Activated T-helper 1 cell treated with anti-CD3 and anti-CD28 coated beads, Interleukin-2, amount 50 U/mL, for 16 hours (primary cell): ENCODE measurements at regions not wholly inside any gene's neighbourhood (a gene's known extent, or its start where the extent isn't known, plus 50 kb on each side); places are given as distances from the start of the nearest gene placed in this dataset.
"Not testable (repeated sequence)": the region's sequence is repeated elsewhere in the genome, so short reads cannot be mapped to it uniquely, and the experiment has no call there.

Experiments used
- DNase-seq, 2 donors: peaks; one replicate each; pipeline ENCODE4 v3.0.0-alpha.2; 2020; ENCODE audit warnings: low read depth in 1 of 2, low spot score in 1 of 2

GRCh38 chr5:7202846-7203245 is 193.1 kb upstream of the ADCY2 start:
- DNase-seq: no peak

DNA sequence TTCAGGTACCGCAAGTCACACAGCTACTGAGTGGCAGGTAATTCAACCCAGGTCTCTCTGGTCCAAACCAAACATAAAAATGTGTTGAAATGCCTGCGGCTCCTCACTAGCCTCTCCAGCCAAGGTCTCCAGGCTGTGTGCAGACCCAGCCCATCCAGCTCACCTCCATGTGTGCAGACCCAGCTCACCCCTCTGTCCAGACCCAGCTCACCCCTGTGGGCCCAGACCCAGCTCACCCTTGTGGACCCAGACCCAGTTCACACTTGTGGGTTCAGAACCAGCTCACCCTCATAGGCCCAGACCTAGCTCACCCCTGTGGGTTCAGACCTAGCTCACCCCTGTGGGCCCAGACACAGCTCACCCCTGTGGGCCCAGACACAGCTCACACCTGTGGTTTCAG is 188.0 kb upstream of the ADCY2 start:
- DNase-seq: no peak

DNA sequence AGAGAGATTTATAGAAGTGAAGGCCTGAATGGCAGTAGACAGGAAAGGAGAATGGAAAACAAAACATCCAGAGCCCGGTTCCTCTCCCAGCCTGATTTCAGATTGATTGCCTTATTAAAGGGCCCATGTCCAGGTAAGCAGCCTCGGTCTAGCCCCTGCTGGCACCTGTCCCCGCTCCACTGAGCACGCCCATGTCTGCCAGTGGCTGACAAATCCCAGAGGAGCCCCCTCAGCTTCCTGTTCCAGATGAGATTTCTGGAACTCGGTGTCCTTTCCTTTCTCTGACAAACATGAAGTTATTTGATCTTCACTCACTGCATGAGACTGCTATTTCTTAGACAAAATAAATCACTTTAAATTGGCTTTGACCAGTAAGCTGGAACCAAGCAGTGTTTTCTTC is 187.0 kb upstream of the ADCY2 start:
- no peak for DNase-seq

DNA sequence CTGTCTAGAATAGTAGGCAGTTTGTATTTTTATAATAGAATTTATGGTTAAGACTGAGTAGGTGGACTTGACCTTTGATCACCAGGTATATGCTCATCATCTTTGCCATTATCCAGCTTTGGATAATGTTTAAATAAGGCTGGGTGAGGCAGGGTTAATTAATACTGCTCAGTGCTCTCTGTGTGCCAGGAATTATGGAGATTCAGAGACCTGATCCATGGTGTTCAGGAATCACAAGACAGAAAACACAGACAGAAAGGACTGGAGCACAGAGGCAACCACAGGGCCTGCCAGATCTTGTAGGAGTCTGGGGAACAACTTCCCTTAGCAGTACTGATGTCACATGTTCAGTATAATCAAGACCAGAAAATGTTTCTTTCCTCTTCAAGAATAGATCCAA is 186.3 kb upstream of the ADCY2 start:
- DNase-seq: no peak

GRCh38 chr5:7210549-7210948 is 185.4 kb upstream of the ADCY2 start:
- DNase-seq: no peak

GRCh38 chr5:7213525-7213924 is 182.4 kb upstream of the ADCY2 start:
- no peak for DNase-seq

DNA sequence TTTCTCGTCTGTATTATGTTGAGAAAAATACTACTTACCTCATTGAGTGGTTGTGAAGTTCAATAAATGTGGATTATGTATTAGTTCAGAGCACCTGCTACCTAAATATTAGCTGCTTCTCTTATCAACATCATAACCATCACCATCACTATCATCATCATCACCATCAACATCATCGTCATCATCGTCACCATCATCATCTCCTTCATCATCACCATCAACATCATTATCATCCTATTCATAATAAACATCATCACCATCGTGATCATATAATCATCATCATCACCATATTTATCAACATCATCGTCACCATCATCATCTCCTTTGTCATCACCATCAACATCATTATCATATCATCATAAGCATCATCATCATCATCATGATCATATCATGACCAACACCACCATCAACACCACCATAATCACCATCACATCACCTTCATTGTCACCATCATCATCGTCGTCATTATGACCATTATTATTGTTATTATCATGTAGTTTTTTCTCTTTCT is 181.0 kb upstream of the ADCY2 start:
- DNase-seq: no peak

DNA sequence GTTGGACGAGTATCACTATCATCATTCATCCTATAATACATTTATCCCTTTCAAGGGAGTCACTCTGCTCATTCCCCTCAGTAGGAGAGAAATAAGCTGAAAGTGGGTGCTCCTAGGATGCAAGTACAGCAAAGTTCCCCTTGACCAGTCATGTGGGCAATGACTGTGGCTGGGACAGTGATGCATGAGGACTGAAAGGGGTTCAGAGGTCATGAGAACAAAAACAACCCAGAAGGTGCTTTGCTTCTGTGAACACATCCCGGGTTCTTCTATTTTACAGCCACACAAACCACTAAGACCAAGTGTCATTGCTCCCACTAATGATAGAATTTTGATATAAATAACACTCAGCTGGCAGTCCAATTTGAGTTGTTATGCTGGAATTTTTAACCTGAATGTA is 177.8 kb upstream of the ADCY2 start:
- no peak for DNase-seq

- no peak for DNase-seq
These were observed 175.8 kb upstream of the ADCY2 start for GRCh38 chr5:7220156-7220555.

DNA sequence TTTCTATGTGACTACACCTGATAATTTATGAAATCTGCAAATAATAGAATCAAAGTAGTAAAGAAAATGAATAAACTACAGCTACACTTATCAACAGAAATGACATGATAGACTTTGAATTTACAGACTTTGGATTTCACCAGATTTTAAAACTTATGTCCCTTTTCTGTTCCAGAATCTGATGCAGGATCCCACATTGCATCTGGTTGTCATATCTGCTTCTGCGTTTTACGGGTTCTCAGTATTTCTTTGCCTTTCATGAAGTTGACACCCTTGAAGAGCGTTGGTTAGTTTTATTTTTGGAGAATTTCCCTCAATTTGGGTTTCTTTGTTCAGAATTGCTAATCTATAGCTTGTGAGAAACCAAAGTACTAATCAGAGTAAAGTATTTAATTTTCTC is 174.9 kb upstream of the ADCY2 start:
- DNase-seq: no peak

DNA sequence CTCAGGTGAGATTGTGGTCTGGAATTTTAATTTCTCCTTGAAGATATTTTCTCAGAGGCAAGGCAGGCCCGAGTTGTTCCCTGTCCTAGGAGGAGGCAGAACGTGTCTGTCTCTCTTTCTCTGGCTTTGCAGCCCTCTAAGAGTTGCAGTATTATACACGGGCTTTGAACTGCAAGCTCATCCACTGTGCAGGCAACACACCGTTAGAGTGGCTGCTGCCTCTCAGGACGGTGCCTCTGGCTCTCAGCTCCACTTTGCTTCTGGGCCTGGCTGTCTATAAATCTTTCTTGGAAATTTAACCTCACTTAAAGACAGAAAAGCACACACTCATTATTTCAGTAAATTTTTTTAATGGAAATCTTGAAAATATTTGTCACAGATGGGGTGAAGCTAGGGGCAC is 170.1 kb upstream of the ADCY2 start:
- DNase-seq: no peak

GRCh38 chr5:7242118-7242710 is 153.7 kb upstream of the ADCY2 start:
- no peak for DNase-seq

- no peak for DNase-seq
These were observed 151.7 kb upstream of the ADCY2 start for GRCh38 chr5:7244208-7244607.

DNA sequence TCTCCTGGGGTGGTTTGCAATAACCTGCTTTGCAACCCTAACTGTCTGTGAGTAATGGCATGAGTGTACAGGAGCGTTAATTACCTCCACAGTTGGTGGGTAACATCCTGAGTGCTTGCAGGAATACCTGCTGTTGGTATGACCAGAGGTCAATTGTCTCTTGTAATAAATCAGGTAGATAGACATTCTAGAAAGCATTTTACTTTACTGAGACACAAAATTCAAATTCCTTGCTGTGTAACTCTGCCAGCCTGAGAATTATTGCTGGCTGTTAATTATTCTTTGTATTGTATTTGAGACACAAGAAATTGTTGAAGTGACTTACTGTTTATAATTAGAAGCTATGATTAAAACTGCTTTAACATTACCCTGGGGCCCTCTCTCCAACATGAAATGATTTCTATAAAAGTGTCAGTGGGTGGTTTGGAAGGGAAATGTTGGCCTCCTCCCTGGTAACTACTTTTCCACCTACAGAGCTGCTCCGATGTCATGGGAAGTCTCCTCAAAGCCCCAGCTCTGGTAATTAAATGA is 150.8 kb upstream of the ADCY2 start:
- no peak for DNase-seq

- no peak for DNase-seq
These were observed 149.7 kb upstream of the ADCY2 start for GRCh38 chr5:7246287-7246686.

- DNase-seq: no peak
These were observed 145.9 kb upstream of the ADCY2 start for GRCh38 chr5:7250004-7250403.

DNA sequence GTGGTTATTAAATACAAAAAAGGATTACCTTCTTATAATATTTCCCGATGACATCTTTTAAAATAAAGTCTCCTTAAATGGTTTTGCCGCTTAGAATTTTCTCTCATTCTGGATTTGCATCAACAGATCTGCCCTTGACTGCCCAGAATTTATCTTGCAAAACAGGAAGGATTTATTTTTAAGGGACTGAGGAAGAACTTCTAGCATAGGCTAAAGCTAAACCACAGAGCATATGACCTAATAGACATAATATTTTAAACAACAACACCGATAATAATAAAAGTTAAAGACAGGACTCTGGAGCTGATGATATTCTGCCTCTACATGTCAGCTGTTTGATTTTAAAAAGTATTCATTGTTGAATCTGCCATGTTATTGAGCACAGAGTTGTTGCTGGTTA is 145.3 kb upstream of the ADCY2 start:
- DNase-seq: no peak

DNA sequence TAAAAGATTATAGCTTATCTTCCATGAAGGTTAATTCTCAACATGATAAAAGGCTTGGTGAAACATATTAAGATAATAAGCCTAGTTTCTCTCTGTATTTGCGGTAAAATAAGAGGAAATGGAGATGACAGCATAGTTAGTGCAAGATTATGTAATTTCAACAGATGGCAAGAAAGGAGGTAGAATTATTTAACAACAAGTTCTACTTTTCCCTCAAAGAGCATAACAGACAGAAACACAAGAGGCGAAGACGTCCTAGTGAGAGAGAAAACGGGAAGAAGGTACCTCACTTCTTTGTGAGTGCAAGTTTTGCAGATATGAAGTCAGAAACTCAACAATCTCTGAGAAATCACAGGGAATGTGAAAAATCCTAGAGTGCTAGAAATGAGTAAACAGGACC is 144.8 kb upstream of the ADCY2 start:
- DNase-seq: no peak

DNA sequence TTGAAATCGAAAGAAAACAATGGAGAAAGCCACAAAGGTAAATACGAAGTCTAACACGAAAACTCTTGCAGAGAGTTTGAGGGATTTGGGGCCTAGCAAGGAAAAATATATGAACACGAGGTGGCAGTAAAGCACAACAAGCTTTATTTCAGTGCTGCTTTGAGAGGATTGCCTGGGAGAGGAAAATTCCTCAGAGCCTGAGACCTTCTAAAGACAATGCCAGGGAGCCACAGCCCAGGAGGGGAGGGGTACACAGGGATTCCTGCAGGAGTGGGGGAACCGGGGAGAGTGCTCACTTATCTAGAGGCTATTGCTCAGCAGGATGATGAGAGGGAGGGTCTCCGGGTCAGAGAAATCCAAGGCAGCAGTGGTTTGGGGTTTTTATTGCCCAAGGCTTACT is 134.9 kb upstream of the ADCY2 start:
- DNase-seq: no peak

DNA sequence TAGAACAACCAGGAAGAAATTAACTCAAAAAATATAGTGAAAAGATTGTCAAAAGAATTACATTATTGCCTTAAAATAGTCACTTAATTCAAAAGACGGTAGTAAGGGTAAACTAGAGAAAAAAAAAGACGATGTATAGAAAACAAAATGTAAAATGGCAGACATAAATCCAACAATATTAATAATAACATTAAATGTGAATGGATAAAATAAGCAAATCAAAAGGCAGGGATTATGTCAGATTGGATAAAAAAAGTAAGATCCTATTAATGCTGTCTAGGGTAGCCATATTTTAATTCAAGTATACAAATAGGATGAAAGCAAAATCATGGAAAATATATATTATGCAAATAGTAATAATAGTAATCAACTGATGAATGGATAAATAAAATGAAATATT is 134.0 kb upstream of the ADCY2 start:
- DNase-seq: no peak

- not testable (repeated sequence) for DNase-seq
These were observed 132.4 kb upstream of the ADCY2 start for GRCh38 chr5:7263398-7264015.

DNA sequence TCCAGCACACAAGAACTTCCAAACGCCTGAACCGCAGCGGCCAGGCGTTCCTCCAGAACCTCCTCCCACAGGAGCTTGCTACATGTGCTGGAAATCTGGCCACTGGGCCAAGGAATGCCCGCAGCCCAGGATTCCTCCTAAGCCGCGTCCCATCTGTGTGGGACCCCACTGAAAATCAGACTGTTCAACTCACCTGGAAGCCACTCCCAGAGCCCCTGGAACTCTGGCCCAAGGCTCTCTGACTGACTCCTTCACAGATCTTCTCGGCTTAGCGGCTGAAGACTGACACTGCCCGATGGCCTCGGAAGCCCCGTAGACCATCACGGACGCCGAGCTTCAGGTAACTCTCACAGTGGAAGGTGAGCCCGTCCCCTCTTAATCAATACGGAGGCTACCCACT is 130.2 kb upstream of the ADCY2 start:
- not testable (repeated sequence) for DNase-seq

GRCh38 chr5:7268722-7269121 is 127.2 kb upstream of the ADCY2 start:
- not testable (repeated sequence) for DNase-seq
